GM23338 (cell line): ENCODE measurements at regions not wholly inside any gene's neighbourhood (a gene's known extent, or its start where the extent isn't known, plus 50 kb on each side); places are given as distances from the start of the nearest gene placed in this dataset.

ENCODE experiments used
- CREB1 ChIP-seq: fragments of 250-450 bp; sonication (Bioruptor Pico); IDR thresholded peaks from 2 replicates; pipeline ENCODE4 v1.5.0; 2020; ENCODE audit warnings: low read depth, mild to moderate bottlenecking, moderate library complexity
- CTCF ChIP-seq, 2 experiments: fragments of 200-600 bp in 1 of 2; sonication (generic) in 1 of 2; conservative IDR thresholded peaks; 2 replicates each; pipeline versions ENCODE4 v1.5.1 to v1.6.1; 2016 to 2017; ENCODE audit warnings: antibody characterized with exemption in 2 of 2, low read depth in 2 of 2, mild to moderate bottlenecking in 2 of 2, moderate library complexity in 1 of 2
- EZH2 ChIP-seq: fragments of 200-600 bp; sonication (generic); IDR thresholded peaks from one replicate; pipeline ENCODE4 v1.8.0; 2017; ENCODE audit warnings: antibody characterized with exemption, mild to moderate bottlenecking, low read depth; ENCODE audit not compliant: unreplicated experiment
- POLR2AphosphoS5 ChIP-seq: IDR thresholded peaks from 2 replicates; pipeline ENCODE4 v1.6.1; 2016; ENCODE audit warnings: antibody characterized with exemption, low read depth
- REST ChIP-seq: IDR thresholded peaks from one replicate; pipeline ENCODE4 v1.6.1; 2018; ENCODE audit warnings: antibody characterized with exemption; ENCODE audit not compliant: unreplicated experiment
- ZNF114 ChIP-seq: fragments of 250-450 bp; sonication (Bioruptor Pico); IDR thresholded peaks from 2 replicates; pipeline ENCODE4 v1.5.0; 2020; ENCODE audit warnings: mild to moderate bottlenecking, moderate library complexity

- TF ChIP-seq CTCF (conservative IDR thresholded peaks at IDR 0.05; ENCODE audit: low read depth in 2 of 2) (no peak), EZH2 (no peak), CREB1 (no peak), REST (no peak), ZNF114 (no peak), POLR2AphosphoS5 (no peak)
Measured at GRCh38 chr5:57658018-57658417, 175.4 kb upstream of the ACTBL2 start.
